GM20000 (cell line): ENCODE measurements at regions not wholly inside any gene's neighbourhood (a gene's known extent, or its start where the extent isn't known, plus 50 kb on each side); places are given as distances from the start of the nearest gene placed in this dataset.
A peak's percentile ranks its signal among the peaks of the same experiment; 100 is the strongest.
"Not testable (repeated sequence)": the region's sequence is repeated elsewhere in the genome, so short reads cannot be mapped to it uniquely, and the experiment has no call there.

Experiments used
- DNase-seq: peaks from one replicate; pipeline ENCODE4 v3.0.0; 2012; ENCODE audit warnings: low spot score
- CTCF ChIP-seq: IDR thresholded peaks from 2 replicates; pipeline ENCODE4 v1.5.1; 2012; ENCODE audit warnings: mild to moderate bottlenecking, control low read depth; ENCODE audit errors: extremely low read depth, missing control alignments

- TF ChIP-seq CTCF, result no peak
- DNase-seq, result no peak
These were observed 211.2 kb upstream of the PRSS58 start for GRCh38 chr7:142468871-142469665.

- DNase-seq, result not testable (repeated sequence)
These were observed 209.3 kb upstream of the PRSS58 start for GRCh38 chr7:142467056-142467655.

GRCh38 chr7:142463401-142463850 lies 205.6 kb upstream of the PRSS58 start:
- TF ChIP-seq CTCF, result no peak
- no peak for DNase-seq

GRCh38 chr7:142461437-142461836 lies 203.6 kb upstream of the PRSS58 start:
- no peak for DNase-seq

GRCh38 chr7:142460402-142461117 lies 202.7 kb upstream of the PRSS58 start:
- no peak for DNase-seq
- TF ChIP-seq CTCF, result no peak

More at GRCh38 chr7:142461437-142461836, 203.6 kb upstream of the PRSS58 start:
- TF ChIP-seq CTCF, result no peak

- peak; percentile 60 for TF ChIP-seq CTCF
- peak; percentile 34 for DNase-seq
These were observed 201.7 kb upstream of the PRSS58 start for GRCh38 chr7:142459551-142459963.

- TF ChIP-seq CTCF, result no peak
- no peak for DNase-seq
These were observed 199.4 kb upstream of the PRSS58 start for GRCh38 chr7:142457146-142457703.
